Fibroblast of the aortic adventitia (primary cell): ENCODE measurements at regions not wholly inside any gene's neighbourhood (a gene's known extent, or its start where the extent isn't known, plus 50 kb on each side); places are given as distances from the start of the nearest gene placed in this dataset.
A peak's percentile ranks its signal among the peaks of the same experiment; 100 is the strongest.

ENCODE experiments used
- DNase-seq: peaks from one replicate; pipeline ENCODE4 v3.0.0-alpha.2; 2010; ENCODE audit warnings: low read depth
- H3K4me3 ChIP-seq: 2 replicates; pipeline ENCODE4 v1.5.1; 2011; ENCODE audit warnings: low read depth, mild to moderate bottlenecking, control low read depth, low read length, moderate library complexity
- CTCF ChIP-seq: IDR thresholded peaks from 2 replicates; pipeline ENCODE4 v1.5.1; 2011; ENCODE audit warnings: mild to moderate bottlenecking, low read length, control low read depth, inconsistent platforms; ENCODE audit not compliant: insufficient read depth

- DNase-seq, result no peak
- H3K4me3 ChIP-seq, result no peak overlapping the region
- TF ChIP-seq CTCF, result no peak
These were observed 365.5 kb downstream of the SLITRK1 start for GRCh38 chr13:83516781-83517180.

GRCh38 chr13:83515268-83516015 is 366.8 kb downstream of the SLITRK1 start:
- DNase-seq, result peak; percentile 17
- TF ChIP-seq CTCF, result no peak
- H3K4me3 ChIP-seq, result no peak overlapping the region

- no peak overlapping the region for H3K4me3 ChIP-seq
- peak; percentile 1 for DNase-seq
- TF ChIP-seq CTCF, result no peak
These were observed 373.4 kb downstream of the SLITRK1 start for GRCh38 chr13:83508771-83509301.

GRCh38 chr13:83503424-83503823 is 378.9 kb downstream of the SLITRK1 start:
- DNase-seq, result peak; percentile 8
- no peak overlapping the region for H3K4me3 ChIP-seq
- no peak for TF ChIP-seq CTCF

- DNase-seq, result no peak
- no peak overlapping the region for H3K4me3 ChIP-seq
- no peak for TF ChIP-seq CTCF
These were observed 383.0 kb downstream of the SLITRK1 start for GRCh38 chr13:83499286-83499685.

- H3K4me3 ChIP-seq, result no peak overlapping the region
- TF ChIP-seq CTCF, result no peak
- DNase-seq, result peak; percentile 10
These were observed 383.6 kb downstream of the SLITRK1 start for GRCh38 chr13:83498481-83499190.
